ENCODE measurements at regions not wholly inside any gene's neighbourhood (a gene's known extent, or its start where the extent isn't known, plus 50 kb on each side); places are given as distances from the start of the nearest gene placed in this dataset.

DNA sequence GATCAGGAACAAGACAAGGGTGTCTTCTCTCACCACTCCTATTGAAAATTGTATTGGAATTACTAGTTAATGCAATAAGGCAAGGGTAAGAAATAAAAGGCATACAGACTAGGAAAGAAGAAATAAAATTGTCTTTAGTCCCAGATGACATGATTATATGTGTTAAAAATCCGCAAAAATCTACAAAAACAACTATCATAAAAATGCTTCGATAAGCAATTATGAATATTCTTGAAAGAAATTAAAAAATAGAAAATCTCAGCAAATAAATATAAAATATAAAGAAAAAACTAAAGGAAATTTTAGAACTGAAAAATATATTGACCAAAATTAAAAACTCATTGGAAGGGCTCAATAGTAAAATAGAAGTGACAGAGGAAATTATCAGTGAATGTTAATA, 243.3 kb downstream of the ZNF674 start:
- DNase-seq (ENCODE audit: low read depth in 2 of 2), result no peak

GRCh38 chrX:46298821-46299220, 246.4 kb downstream of the ZNF674 start:
- DNase-seq (ENCODE audit: low read depth in 2 of 2), result no peak

DNA sequence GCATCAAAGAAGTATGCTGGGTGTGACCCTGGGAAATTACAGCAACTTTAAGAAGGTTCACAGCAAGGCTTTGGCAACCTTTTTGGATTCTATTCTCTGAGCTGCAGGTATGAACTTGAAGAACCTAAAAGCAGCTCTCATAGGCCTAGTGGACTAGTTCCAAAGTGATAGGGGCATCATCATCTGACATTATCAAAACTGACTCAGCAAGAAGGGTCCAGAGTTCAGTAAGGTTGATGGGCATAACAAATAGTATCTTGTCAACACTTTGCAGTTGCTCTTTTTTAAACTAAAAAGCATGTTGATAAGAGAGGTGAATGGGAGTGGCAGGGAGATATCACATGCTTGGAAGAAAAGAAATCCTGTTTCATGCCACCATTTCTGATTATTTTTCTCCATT, 249.3 kb downstream of the ZNF674 start:
- DNase-seq (ENCODE audit: low read depth in 2 of 2), result no peak

DNA sequence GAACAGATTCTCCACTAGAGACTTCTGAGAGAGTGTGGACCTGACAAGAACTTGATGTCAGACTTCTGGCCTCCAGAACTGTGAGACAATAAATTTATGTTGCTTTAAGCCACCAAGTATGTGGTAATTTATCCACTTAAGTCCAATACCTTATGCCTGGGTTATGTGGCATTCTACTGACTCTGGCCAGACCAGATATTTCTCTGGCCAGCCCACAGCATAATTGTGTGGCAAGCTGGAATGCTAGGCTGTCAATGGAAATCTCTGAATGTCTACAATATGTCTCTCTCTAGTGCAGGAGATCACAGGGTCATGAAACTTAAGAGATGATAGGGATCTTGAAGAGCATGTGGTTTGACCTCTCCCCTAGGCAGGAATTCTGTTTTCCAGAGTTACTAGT, 251.0 kb downstream of the ZNF674 start:
- DNase-seq (ENCODE audit: low read depth in 2 of 2), result no peak

- DNase-seq (ENCODE audit: low read depth in 2 of 2), result no peak
These were observed 265.3 kb downstream of the ZNF674 start for GRCh38 chrX:46279925-46280313.

DNA sequence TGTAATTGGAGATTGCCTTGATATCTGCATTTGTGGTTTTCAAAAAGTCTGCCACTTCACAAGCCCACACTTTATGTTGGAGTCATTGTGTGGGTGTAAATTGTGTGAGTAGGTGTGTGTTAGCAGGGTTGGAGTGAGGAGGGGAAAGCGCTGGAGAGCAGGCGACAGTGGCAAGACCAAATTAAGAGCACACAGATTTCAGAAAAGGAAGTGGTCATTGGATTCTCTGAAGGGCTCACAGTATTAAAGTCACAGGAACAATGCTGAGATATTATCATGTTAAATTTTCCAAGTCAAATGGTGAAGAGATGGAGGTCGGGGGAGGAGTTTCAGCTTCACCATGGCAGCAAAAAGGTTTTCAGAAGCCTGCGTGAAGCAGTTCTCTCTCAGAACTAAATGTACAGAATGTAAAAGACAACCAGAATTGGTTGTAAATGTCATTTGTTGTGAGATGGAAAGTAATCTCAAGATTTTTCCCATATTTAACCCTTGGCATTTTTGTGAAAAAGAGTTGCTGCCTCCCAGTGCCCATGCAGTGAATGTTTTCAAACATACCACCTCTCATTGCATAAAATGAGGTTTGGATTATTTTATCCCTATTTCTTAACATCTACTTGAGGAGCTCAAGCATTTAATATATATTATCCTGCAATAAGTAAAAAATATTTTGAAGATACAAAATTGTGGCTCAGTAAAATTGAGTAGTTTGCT, 265.9 kb downstream of the ZNF674 start:
- no peak for DNase-seq (ENCODE audit: low read depth in 2 of 2)

GRCh38 chrX:46278572-46278971, 266.6 kb downstream of the ZNF674 start:
- no peak for DNase-seq (ENCODE audit: low read depth in 2 of 2)

DNA sequence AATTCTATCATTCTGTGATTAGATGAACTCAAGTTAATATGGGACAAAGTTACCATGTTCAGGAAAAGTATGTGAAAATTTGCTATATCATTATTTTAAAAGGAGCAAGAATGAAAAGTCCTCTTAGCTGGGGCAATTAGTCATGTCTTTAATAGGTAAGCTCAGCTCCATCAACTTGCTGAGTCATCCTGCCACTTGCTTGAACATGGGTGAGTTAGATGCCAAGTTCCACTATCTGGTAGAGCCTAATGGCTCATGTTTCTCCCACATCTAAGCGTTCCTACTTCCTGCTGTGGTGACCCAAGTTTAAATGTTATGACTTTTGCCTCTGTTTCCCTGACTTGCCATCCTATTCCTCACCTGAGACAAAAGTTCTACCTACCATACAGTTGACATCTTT, 276.8 kb downstream of the ZNF674 start:
- no peak for DNase-seq (ENCODE audit: low read depth in 2 of 2)

GRCh38 chrX:46263494-46263893, 281.7 kb downstream of the ZNF674 start:
- no peak for DNase-seq (ENCODE audit: low read depth in 2 of 2)

DNA sequence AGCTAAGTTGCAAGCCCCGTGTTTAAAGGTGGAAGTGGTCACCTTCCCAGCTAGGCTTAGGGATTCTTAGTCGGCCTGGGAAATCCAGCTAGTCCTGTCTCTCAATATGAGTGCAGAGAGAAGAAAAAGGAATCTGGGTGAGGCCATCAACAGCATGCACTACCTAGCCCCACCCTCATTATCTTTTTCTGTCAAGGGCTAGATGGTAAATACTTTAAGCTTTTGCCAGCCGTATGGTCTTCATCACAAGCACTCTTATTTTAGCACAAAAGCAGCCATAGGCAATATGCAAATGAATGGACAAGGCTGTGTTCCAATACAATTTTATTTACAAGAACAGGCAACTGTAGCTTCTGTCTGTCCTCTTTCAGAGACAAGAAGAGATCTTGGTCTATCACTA, 282.9 kb downstream of the ZNF674 start:
- no peak for DNase-seq (ENCODE audit: low read depth in 2 of 2)

DNA sequence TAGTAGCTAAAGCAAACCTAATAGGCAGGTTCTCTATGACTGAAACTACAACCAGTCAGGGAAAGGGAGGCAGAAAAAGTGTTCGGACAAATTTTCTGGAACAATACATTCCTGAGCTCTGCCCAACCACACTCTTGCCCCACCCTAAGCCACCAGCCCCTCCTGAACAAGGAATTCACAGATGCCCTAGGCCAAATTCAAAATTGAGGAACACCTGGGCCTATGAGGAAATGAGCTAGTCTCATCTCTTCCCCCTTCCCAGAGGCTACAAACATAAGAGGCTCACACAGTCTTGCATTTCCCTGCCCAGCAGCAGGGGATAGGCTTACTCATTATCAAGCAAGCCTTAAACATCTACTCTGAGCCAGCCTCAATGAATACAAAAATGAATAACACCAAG, 284.7 kb downstream of the ZNF674 start:
- DNase-seq (ENCODE audit: low read depth in 2 of 2), result no peak

DNA sequence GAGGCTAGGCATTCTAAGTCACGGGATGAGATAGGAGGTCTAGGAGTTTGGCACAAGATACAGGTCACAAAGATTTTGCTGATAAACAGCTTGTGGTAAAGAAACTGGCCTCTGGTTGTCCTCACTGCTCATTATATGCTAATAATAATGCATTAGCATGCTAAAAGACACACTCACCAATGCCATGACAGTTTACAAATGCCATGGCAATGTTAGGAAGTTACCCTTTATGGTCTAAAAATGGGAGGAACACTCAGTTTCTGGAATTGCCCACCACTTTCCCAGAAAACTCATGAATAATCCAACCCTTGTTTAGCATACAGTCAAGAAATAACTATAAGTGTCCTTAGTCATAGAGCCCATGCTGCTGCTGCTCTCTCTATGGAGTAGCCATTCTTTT, 286.9 kb downstream of the ZNF674 start:
- no peak for DNase-seq (ENCODE audit: low read depth in 2 of 2)

GRCh38 chrX:46257451-46257879, 287.8 kb downstream of the ZNF674 start:
- DNase-seq (ENCODE audit: low read depth in 2 of 2), result no peak

GRCh38 chrX:46256875-46257274, 288.3 kb downstream of the ZNF674 start:
- DNase-seq (ENCODE audit: low read depth in 2 of 2), result no peak

DNA sequence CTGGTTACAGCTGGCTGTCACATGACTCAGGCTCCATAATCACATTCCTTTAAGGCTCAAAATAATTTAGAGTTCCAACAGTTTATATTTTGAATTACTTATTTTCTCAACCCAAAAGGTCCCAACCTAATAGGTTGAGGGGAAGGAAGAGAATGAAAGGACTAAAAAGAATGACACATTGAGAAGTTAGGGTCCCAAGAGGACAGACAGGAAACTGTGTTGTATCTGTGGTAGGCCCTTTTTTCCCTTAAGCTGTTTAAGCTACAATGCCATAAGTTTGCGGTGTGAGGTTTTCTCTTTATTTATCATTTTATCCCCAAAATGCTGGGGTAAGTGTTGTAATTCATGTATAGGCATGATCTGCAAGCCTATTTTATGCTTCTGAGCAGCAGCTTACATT, 290.2 kb downstream of the ZNF674 start:
- no peak for DNase-seq (ENCODE audit: low read depth in 2 of 2)

DNA sequence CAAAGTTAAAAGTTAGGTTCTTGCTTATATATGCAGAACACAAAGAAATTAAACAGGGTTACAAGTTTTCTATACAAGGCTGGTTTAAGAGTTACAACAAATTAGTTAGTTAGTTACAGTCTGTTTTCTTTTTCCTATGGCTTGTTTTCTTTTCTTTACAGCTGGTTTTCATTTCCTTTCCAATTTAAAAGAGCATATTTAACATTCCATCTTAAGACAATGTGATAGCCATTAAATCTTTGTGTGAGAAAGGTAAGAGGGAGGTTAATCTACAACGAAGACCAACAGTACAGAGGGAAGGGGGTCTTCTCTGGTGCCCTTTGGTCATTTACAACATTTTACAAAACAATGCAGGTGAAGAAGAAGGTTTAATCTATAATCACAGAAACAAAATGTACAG, 290.6 kb downstream of the ZNF674 start:
- no peak for DNase-seq (ENCODE audit: low read depth in 2 of 2)

DNA sequence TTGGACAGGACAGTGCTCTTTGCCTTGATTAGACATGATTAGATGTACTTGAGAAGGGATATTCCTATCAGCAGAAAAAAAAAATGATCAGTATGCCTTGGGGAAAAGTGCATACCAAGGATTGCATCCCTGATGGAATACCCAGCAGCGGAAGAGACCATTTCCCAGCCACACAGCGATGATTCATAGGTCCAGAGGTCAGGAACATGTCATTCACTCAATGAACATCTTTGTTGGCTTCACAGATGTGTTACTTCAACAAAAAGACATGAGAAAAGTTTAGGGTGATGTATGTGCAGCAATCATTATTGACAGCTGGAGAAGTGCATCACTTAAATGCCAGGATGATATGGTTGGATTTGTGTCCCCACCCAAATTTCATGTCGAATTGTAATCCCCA, 293.5 kb downstream of the ZNF674 start:
- no peak for DNase-seq (ENCODE audit: low read depth in 2 of 2)

DNA sequence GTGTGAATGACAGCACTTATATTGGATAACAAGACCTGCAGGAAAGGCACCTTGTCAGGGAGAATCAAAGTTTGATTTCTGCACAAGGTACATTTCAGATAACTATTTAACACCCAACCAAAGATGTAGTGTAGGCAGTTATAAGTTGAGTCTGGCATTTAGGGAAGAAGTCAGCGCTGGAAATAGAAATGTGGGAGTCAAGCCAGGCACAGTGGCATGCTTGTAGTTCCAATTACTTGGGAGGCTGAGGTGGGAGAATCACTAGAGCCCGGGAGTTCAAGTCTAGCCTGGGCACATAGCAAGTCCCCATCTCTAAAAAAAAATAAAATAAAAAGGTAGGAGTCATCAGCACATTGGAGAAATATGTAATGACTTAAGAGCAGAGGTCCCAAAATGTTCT, 295.1 kb downstream of the ZNF674 start:
- no peak for DNase-seq (ENCODE audit: low read depth in 2 of 2)

- DNase-seq (ENCODE audit: low read depth in 2 of 2), result no peak
These were observed 297.8 kb downstream of the ZNF674 start for GRCh38 chrX:46247456-46247855.

DNA sequence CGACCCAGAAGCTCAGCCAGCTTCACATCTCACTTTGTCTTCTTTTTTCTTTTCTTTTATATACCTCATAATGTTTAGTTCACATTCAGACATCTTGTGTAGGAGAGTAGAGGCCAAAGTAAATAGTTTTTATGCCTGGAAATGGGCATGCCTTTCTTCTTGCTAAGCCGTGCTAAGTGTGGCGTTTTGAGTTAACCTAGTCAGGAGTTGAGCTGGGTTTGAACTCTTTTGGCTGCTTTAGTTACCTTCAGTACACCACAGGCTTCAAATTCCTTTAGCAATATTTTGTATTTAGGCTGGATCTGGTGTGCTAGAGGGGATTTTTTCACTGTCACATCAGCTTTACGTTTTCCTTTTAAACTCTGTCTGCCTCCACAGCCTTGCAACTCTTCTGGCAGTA, 300.8 kb downstream of the ZNF674 start:
- DNase-seq (ENCODE audit: low read depth in 2 of 2), result no peak

DNA sequence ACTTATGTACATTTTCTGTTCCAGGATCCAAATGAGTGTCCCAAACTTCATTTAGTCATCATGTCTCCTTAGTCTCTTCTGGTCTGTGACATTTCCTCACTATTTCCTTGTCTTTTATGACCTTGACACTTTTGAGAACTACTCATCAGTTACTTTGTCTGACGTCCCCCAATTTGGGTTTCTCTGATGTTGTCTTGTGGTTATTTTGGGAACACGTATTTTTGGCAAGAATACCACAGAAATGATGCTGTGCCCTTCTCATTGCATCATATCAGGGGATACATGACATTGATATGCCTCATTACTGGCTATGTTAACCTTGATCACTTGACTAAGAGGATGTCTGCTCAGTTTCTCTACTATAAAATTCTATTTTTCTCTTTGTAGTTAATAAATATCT, 308.8 kb downstream of the ZNF674 start:
- DNase-seq (ENCODE audit: low read depth in 2 of 2), result no peak

GRCh38 chrX:46235778-46236177, 309.4 kb downstream of the ZNF674 start:
- no peak for DNase-seq (ENCODE audit: low read depth in 2 of 2)

- DNase-seq (ENCODE audit: low read depth in 2 of 2), result no peak
These were observed 310.4 kb downstream of the ZNF674 start for GRCh38 chrX:46234775-46235174.

DNA sequence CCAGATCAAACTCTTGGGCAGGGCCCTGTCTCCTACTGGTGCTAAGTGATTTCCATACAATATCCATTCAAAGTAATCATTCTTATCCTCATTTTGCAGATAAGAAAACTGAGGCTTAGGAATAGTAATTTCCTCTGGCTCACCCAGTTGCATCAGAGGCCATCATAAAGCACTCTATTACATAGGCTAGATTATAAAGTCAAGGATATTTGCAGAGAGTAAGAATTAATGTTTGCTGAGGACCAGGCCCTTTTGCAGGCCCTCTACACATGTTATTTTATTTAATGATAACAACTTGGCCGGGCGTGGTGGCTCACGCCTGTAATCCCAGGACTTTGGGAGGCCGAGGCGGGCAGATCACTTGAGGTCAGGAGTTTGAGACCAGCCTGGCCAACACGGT, 316.8 kb downstream of the ZNF674 start:
- DNase-seq (ENCODE audit: low read depth in 2 of 2), result no peak

Data from stimulated activated CD8-positive, alpha-beta memory T cell treated with anti-CD3 and anti-CD28 coated beads, Interleukin-2, amount 100 ng/mL, for 48 hours (primary cell).